Activated naive CD8-positive, alpha-beta T cell treated with anti-CD3 and anti-CD28 coated beads, Interleukin-2, amount 50 U/mL, for 16 hours (primary cell): ENCODE measurements at regions not wholly inside any gene's neighbourhood (a gene's known extent, or its start where the extent isn't known, plus 50 kb on each side); places are given as distances from the start of the nearest gene placed in this dataset.
"Not testable (repeated sequence)": the region's sequence is repeated elsewhere in the genome, so short reads cannot be mapped to it uniquely, and the experiment has no call there.

Source experiments
- DNase-seq: peaks from one replicate; pipeline ENCODE4 v3.0.0-alpha.2; 2020; ENCODE audit warnings: low read depth, low spot score

GRCh38 chr11:38723361-38723760 lies 2125.3 kb upstream of the RAG2 start:
- DNase-seq, result no peak

GRCh38 chr11:38721586-38722315 lies 2123.7 kb upstream of the RAG2 start:
- no peak for DNase-seq

- DNase-seq, result no peak
Observed at GRCh38 chr11:38718659-38719058, 2120.6 kb upstream of the RAG2 start.

GRCh38 chr11:38718049-38718448 lies 2120.0 kb upstream of the RAG2 start:
- no peak for DNase-seq

- no peak for DNase-seq
Observed at GRCh38 chr11:38711110-38711509, 2113.1 kb upstream of the RAG2 start.

GRCh38 chr11:38710262-38710661 lies 2112.2 kb upstream of the RAG2 start:
- no peak for DNase-seq

GRCh38 chr11:38700111-38700510 lies 2102.1 kb upstream of the RAG2 start:
- no peak for DNase-seq

GRCh38 chr11:38693306-38693705 lies 2095.3 kb upstream of the RAG2 start:
- no peak for DNase-seq

- not testable (repeated sequence) for DNase-seq
Observed at GRCh38 chr11:38690211-38690610, 2092.2 kb upstream of the RAG2 start.

GRCh38 chr11:38687008-38687407 lies 2089.0 kb upstream of the RAG2 start:
- no peak for DNase-seq

GRCh38 chr11:38683484-38683883 lies 2085.4 kb upstream of the RAG2 start:
- no peak for DNase-seq

GRCh38 chr11:38680746-38681145 lies 2082.7 kb upstream of the RAG2 start:
- DNase-seq, result no peak

GRCh38 chr11:38680166-38680565 lies 2082.1 kb upstream of the RAG2 start:
- DNase-seq, result no peak

GRCh38 chr11:38672445-38672844 lies 2074.4 kb upstream of the RAG2 start:
- DNase-seq, result no peak

GRCh38 chr11:38667359-38667758 lies 2069.3 kb upstream of the RAG2 start:
- no peak for DNase-seq

GRCh38 chr11:38648604-38649003 lies 2050.6 kb upstream of the RAG2 start:
- DNase-seq, result no peak

GRCh38 chr11:38646382-38646781 lies 2048.3 kb upstream of the RAG2 start:
- no peak for DNase-seq

GRCh38 chr11:38640854-38641253 lies 2042.8 kb upstream of the RAG2 start:
- no peak for DNase-seq

- no peak for DNase-seq
Observed at GRCh38 chr11:38612701-38613100, 2014.7 kb upstream of the RAG2 start.

- DNase-seq, result not testable (repeated sequence)
Observed at GRCh38 chr11:38601371-38601770, 2003.3 kb upstream of the RAG2 start.

GRCh38 chr11:38598418-38598817 lies 2000.4 kb upstream of the RAG2 start:
- DNase-seq, result no peak

GRCh38 chr11:38595359-38596016 lies 1997.5 kb upstream of the RAG2 start:
- not testable (repeated sequence) for DNase-seq

GRCh38 chr11:38594895-38595294 lies 1996.9 kb upstream of the RAG2 start:
- no peak for DNase-seq
